ENCODE measurements at regions not wholly inside any gene's neighbourhood (a gene's known extent, or its start where the extent isn't known, plus 50 kb on each side); places are given as distances from the start of the nearest gene placed in this dataset.

- no peak for DNase-seq (ENCODE audit: low read depth, low spot score)
These were observed 320.7 kb downstream of the CDC5L start for GRCh38 chr6:44708208-44708607.

- no peak for DNase-seq (ENCODE audit: low read depth, low spot score)
These were observed 325.0 kb downstream of the CDC5L start for GRCh38 chr6:44712353-44713111.

GRCh38 chr6:44715188-44715587 lies 327.7 kb downstream of the CDC5L start:
- DNase-seq (ENCODE audit: low read depth, low spot score), result no peak

- no peak for DNase-seq (ENCODE audit: low read depth, low spot score)
These were observed 328.4 kb downstream of the CDC5L start for GRCh38 chr6:44715925-44716324.

GRCh38 chr6:44717431-44717830 lies 329.9 kb downstream of the CDC5L start:
- no peak for DNase-seq (ENCODE audit: low read depth, low spot score)

- DNase-seq (ENCODE audit: low read depth, low spot score), result no peak
These were observed 334.6 kb downstream of the CDC5L start for GRCh38 chr6:44721954-44722578.

GRCh38 chr6:44722736-44723135 lies 335.2 kb downstream of the CDC5L start:
- no peak for DNase-seq (ENCODE audit: low read depth, low spot score)

GRCh38 chr6:44723439-44724197 lies 336.1 kb downstream of the CDC5L start:
- DNase-seq (ENCODE audit: low read depth, low spot score), result no peak

- no peak for DNase-seq (ENCODE audit: low read depth, low spot score)
These were observed 337.6 kb downstream of the CDC5L start for GRCh38 chr6:44725070-44725469.

- DNase-seq (ENCODE audit: low read depth, low spot score), result no peak
These were observed 340.4 kb downstream of the CDC5L start for GRCh38 chr6:44727651-44728630.

- DNase-seq (ENCODE audit: low read depth, low spot score), result no peak
These were observed 343.4 kb downstream of the CDC5L start for GRCh38 chr6:44730771-44731391.

- no peak for DNase-seq (ENCODE audit: low read depth, low spot score)
These were observed 344.1 kb downstream of the CDC5L start for GRCh38 chr6:44731485-44732095.

GRCh38 chr6:44732243-44732642 lies 344.7 kb downstream of the CDC5L start:
- no peak for DNase-seq (ENCODE audit: low read depth, low spot score)

- DNase-seq (ENCODE audit: low read depth, low spot score), result no peak
These were observed 345.6 kb downstream of the CDC5L start for GRCh38 chr6:44733126-44733525.

- DNase-seq (ENCODE audit: low read depth, low spot score), result no peak
These were observed 346.4 kb downstream of the CDC5L start for GRCh38 chr6:44733868-44734267.

- DNase-seq (ENCODE audit: low read depth, low spot score), result no peak
These were observed 347.6 kb downstream of the CDC5L start for GRCh38 chr6:44734886-44735629.

- no peak for DNase-seq (ENCODE audit: low read depth, low spot score)
These were observed 348.1 kb downstream of the CDC5L start for GRCh38 chr6:44735630-44735963.

- DNase-seq (ENCODE audit: low read depth, low spot score), result no peak
These were observed 349.8 kb downstream of the CDC5L start for GRCh38 chr6:44737341-44737740.

- DNase-seq (ENCODE audit: low read depth, low spot score), result no peak
These were observed 350.5 kb downstream of the CDC5L start for GRCh38 chr6:44737829-44738528.
